Esophagus muscularis mucosa (tissue), 4 donors: ENCODE measurements at regions not wholly inside any gene's neighbourhood (a gene's known extent, or its start where the extent isn't known, plus 50 kb on each side); places are given as distances from the start of the nearest gene placed in this dataset.

ENCODE experiments used
- DNase-seq: peaks from one replicate; pipeline ENCODE4 v3.0.0-alpha.2; 2017; ENCODE audit errors: extremely low spot score
- H3K27ac ChIP-seq, 4 donors: fragments of 200-600 bp; sonication (generic); replicated peaks in 1 of 4; 1 replicate in 3 of 4; 2 replicates in 1 of 4; pipeline ENCODE4 v1.5.1; 2016 to 2019; ENCODE audit warnings: mild to moderate bottlenecking in 1 of 4
- H3K27me3 ChIP-seq, 4 donors: fragments of 200-600 bp; sonication (generic); one replicate each; pipeline versions ENCODE4 v1.5.1 to v1.6.0; 2016 to 2019
- H3K36me3 ChIP-seq, 4 donors: fragments of 200-600 bp; sonication (generic); one replicate each; pipeline ENCODE4 v1.5.1; 2016 to 2019
- H3K4me1 ChIP-seq, 4 donors: fragments of 200-600 bp; sonication (generic); one replicate each; pipeline ENCODE4 v1.5.1; 2016 to 2019
- H3K4me3 ChIP-seq, 4 donors: fragments of 200-600 bp; sonication (generic); 1 replicate in 2 of 4; 2 replicates in 2 of 4; pipeline ENCODE4 v1.5.1; 2016 to 2019; ENCODE audit warnings: mild to moderate bottlenecking in 4 of 4, moderate library complexity in 1 of 4
- H3K9me3 ChIP-seq, 4 donors: fragments of 200-600 bp; sonication (generic); 1 replicate in 3 of 4; 2 replicates in 1 of 4; pipeline ENCODE4 v1.5.1; 2016 to 2019
- CTCF ChIP-seq, 3 experiments: fragments of 200-600 bp in 2 of 3; fragments of 450-650 bp in 1 of 3; sonication (generic) in 2 of 3; IDR thresholded peaks; one replicate each; pipeline ENCODE4 v1.5.1; 2017 to 2019; ENCODE audit warnings: antibody characterized with exemption in 3 of 3, mild to moderate bottlenecking in 2 of 3, moderate library complexity in 1 of 3
- EP300 ChIP-seq: sonication (generic); formaldehyde crosslinking; IDR thresholded peaks from one replicate; pipeline ENCODE4 v1.6.1; 2017; ENCODE audit warnings: antibody characterized with exemption
- POLR2A ChIP-seq: fragments of 450-650 bp; IDR thresholded peaks from one replicate; pipeline ENCODE4 v1.6.1; 2017; ENCODE audit warnings: antibody characterized with exemption, moderate library complexity, mild to moderate bottlenecking, low read depth
- POLR2AphosphoS5 ChIP-seq, 2 donors: sonication (generic); formaldehyde crosslinking; IDR thresholded peaks; one replicate each; pipeline ENCODE4 v1.6.1; 2017; ENCODE audit warnings: antibody characterized with exemption in 2 of 2
- WGBS: methylation state at CpG from one replicate; pipeline ENCODE4 v1.1.5; 2018; 5-methylcytosine and 5-hydroxymethylcytosine counted together
- intact Hi-C: fragments of 100-400 bp; cut with DNase I; formaldehyde crosslinking; loops from one replicate; pipeline ENCODE4 v1.15.1; 2023

- TF ChIP-seq EP300 (no peak), POLR2A (no peak), POLR2AphosphoS5 (IDR thresholded peaks at IDR 0.05) (no peak), CTCF (IDR thresholded peaks at IDR 0.05) (no peak)
- H3K36me3 ChIP-seq: no peaks in the 10 kb centered on the region
- no peak overlapping the region for H3K4me3 ChIP-seq
- WGBS: 62% methylated on average over 1 of the region's 1 CpG
- H3K9me3 ChIP-seq: no peaks in the 10 kb centered on the region
- intact Hi-C loops: no loop called here
- no peak overlapping the region for H3K27ac ChIP-seq
- H3K4me1 ChIP-seq: no peaks in the 10 kb centered on the region
- H3K27me3 ChIP-seq: no peaks in the 10 kb centered on the region
- DNase-seq: no peak
These were observed 375.4 kb downstream of the COL11A1 start for GRCh38 chr1:102732927-102733326.

GRCh38 chr1:102726417-102726816 is 381.9 kb downstream of the COL11A1 start:
- 85% methylated on average over 1 of the region's 1 CpG for WGBS
- intact Hi-C loops: no loop called here
- H3K4me1 ChIP-seq: no peaks in the 10 kb centered on the region
- H3K27ac ChIP-seq: no peak overlapping the region
- H3K4me3 ChIP-seq: no peak overlapping the region
- no peak for DNase-seq
- no peak for TF ChIP-seq POLR2AphosphoS5 (IDR thresholded peaks at IDR 0.05)
- TF ChIP-seq EP300: no peak
- TF ChIP-seq POLR2A: no peak
- no peak for TF ChIP-seq CTCF (IDR thresholded peaks at IDR 0.05)
- no peaks in the 10 kb centered on the region for H3K9me3 ChIP-seq
- no peaks in the 10 kb centered on the region for H3K27me3 ChIP-seq
- H3K36me3 ChIP-seq: no peaks in the 10 kb centered on the region

GRCh38 chr1:102724741-102725140 is 383.6 kb downstream of the COL11A1 start:
- H3K4me1 ChIP-seq: no peaks in the 10 kb centered on the region
- H3K27ac ChIP-seq: no peak overlapping the region
- no peaks in the 10 kb centered on the region for H3K27me3 ChIP-seq
- intact Hi-C loops: no loop called here
- no peak overlapping the region for H3K4me3 ChIP-seq
- TF ChIP-seq CTCF (IDR thresholded peaks at IDR 0.05): no peak
- no peak for TF ChIP-seq POLR2AphosphoS5 (IDR thresholded peaks at IDR 0.05)
- TF ChIP-seq POLR2A: no peak
- TF ChIP-seq EP300: no peak
- WGBS: 82% methylated on average over 1 of the region's 1 CpG
- H3K36me3 ChIP-seq: no peaks in the 10 kb centered on the region
- no peak for DNase-seq
- no peaks in the 10 kb centered on the region for H3K9me3 ChIP-seq

- no peak overlapping the region for H3K4me3 ChIP-seq
- intact Hi-C loops: no loop called here
These were observed 393.2 kb downstream of the COL11A1 start for GRCh38 chr1:102715150-102715549.

More at GRCh38 chr1:102715150-102715549, 393.2 kb downstream of the COL11A1 start:
- H3K36me3 ChIP-seq: no peaks in the 10 kb centered on the region
- no peaks in the 10 kb centered on the region for H3K9me3 ChIP-seq
- no peak for TF ChIP-seq POLR2A
- TF ChIP-seq CTCF (IDR thresholded peaks at IDR 0.05): no peak
- TF ChIP-seq EP300: no peak
- no peak for TF ChIP-seq POLR2AphosphoS5 (IDR thresholded peaks at IDR 0.05)
- H3K4me1 ChIP-seq: no peaks in the 10 kb centered on the region
- no peaks in the 10 kb centered on the region for H3K27me3 ChIP-seq
- 74% methylated on average over 4 of the region's 4 CpGs for WGBS
- DNase-seq: no peak
- no peak overlapping the region for H3K27ac ChIP-seq
